ENCODE measurements at regions not wholly inside any gene's neighbourhood (a gene's known extent, or its start where the extent isn't known, plus 50 kb on each side); places are given as distances from the start of the nearest gene placed in this dataset.

DNA sequence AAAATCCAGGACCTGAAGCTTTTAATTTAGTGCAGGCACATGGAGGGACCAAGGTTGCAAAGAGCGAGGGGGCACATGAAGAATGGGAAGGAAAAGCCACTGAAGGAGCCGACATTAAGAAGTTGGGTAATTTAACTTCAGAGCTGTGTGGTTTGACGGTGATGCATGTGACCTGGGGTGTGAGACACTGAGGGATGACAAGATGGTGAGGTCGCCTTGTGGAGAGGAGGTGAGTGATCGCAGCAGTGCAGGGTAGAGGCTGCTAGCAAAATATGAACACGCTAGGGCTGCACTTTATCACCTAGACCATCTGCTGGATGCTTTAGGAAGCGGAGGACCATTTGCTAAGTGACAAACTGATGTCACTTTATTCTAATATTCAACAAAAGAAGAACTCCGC is 339.0 kb upstream of the KIF2A start:
- H3K36me3 ChIP-seq: no peaks in the 10 kb centered on the region
- no peaks in the 10 kb centered on the region for H3K27me3 ChIP-seq (ENCODE audit: low read depth)
- DNase-seq: no peak
- H3K9me3 ChIP-seq: no peaks in the 10 kb centered on the region
- no peak for ATAC-seq
- H3K4me1 ChIP-seq: peaks cover 14% of the 10 kb centered on the region
- TF ChIP-seq, protein P1, sequence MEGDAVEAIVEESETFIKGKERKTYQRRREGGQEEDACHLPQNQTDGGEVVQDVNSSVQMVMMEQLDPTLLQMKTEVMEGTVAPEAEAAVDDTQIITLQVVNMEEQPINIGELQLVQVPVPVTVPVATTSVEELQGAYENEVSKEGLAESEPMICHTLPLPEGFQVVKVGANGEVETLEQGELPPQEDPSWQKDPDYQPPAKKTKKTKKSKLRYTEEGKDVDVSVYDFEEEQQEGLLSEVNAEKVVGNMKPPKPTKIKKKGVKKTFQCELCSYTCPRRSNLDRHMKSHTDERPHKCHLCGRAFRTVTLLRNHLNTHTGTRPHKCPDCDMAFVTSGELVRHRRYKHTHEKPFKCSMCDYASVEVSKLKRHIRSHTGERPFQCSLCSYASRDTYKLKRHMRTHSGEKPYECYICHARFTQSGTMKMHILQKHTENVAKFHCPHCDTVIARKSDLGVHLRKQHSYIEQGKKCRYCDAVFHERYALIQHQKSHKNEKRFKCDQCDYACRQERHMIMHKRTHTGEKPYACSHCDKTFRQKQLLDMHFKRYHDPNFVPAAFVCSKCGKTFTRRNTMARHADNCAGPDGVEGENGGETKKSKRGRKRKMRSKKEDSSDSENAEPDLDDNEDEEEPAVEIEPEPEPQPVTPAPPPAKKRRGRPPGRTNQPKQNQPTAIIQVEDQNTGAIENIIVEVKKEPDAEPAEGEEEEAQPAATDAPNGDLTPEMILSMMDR (IDR thresholded peaks at IDR 0.05): no peak
- H3K27ac ChIP-seq: no peak overlapping the region
- intact Hi-C loops (cut with DNase I): no loop called here
- no peak overlapping the region for H3K4me3 ChIP-seq

DNA sequence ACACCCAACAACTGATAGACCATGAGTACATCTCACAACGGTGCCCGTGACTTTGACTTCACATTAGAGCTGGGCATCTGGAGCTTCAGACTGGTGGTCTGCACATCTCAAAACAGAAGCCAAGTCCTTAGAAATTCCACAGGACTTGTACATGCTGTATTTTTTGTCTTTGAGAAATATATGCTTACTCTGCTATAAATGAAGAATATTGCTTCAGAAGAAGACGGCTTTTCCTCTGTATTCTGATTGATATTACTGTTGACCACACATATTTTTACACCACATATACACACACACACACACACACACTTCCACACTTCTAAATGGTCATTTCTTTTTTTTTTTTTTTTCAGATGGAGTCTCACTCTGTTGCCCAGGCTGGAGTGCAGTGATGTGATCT is 338.3 kb upstream of the KIF2A start:
- H3K9me3 ChIP-seq: no peaks in the 10 kb centered on the region
- no peak for DNase-seq
- no peak for ATAC-seq
- no peak overlapping the region for H3K27ac ChIP-seq
- TF ChIP-seq, protein P1 (IDR thresholded peaks at IDR 0.05): no peak
- peaks cover 14% of the 10 kb centered on the region for H3K4me1 ChIP-seq
- no peaks in the 10 kb centered on the region for H3K36me3 ChIP-seq
- intact Hi-C loops (cut with DNase I): no loop called here
- H3K4me3 ChIP-seq: no peak overlapping the region
- no peaks in the 10 kb centered on the region for H3K27me3 ChIP-seq (ENCODE audit: low read depth)

DNA sequence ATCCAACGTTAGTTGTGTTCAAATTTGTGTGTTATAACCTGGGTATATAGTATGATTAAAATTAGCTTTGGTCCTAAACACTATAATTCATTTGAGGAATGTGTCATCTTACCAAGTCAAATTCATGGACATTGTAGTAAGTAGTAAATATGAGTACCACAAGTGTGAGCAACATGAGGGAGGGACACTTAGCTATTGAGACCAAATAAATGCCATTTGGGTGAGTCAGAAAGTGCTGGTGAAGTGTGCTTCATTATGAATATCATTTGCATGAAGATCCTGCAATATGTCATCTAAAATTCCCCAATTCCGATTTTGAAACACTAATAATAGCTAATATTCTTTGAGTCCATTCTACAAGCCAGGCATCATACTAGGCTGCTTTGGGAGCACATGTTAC is 336.7 kb upstream of the KIF2A start:
- no peak overlapping the region for H3K27ac ChIP-seq
- no peak overlapping the region for H3K4me3 ChIP-seq
- H3K36me3 ChIP-seq: no peaks in the 10 kb centered on the region
- no peaks in the 10 kb centered on the region for H3K27me3 ChIP-seq (ENCODE audit: low read depth)
- H3K9me3 ChIP-seq: no peaks in the 10 kb centered on the region
- intact Hi-C loops (cut with DNase I): no loop called here
- no peak for DNase-seq
- TF ChIP-seq, protein P1 (IDR thresholded peaks at IDR 0.05): no peak
- peaks cover 11% of the 10 kb centered on the region for H3K4me1 ChIP-seq
- ATAC-seq: no peak

DNA sequence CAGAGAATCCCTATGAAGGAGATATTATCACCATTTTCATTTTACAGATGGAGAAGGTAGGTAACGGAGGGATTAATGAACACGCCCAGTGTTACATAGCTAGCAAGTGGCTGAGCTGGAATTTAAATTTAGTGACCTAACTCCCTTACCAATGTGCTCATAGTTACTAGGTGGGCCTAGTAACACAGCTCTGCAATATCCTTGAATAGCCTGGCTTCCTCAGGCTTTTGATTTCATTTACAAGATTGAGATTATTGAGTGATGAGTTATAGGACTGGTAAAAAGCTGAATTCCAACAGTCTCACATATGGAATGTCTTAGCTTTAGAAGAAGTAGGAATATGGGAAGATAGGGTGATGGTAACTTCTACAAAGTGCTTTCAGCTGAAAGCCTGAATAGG is 336.3 kb upstream of the KIF2A start:
- Histone ChIP-seq H3K27ac (no peak overlapping the region), H3K4me1 (peaks cover 8% of the 10 kb centered on the region), H3K36me3 (no peaks in the 10 kb centered on the region), H3K27me3 (ENCODE audit: low read depth) (no peaks in the 10 kb centered on the region), H3K9me3 (no peaks in the 10 kb centered on the region), H3K4me3 (no peak overlapping the region)
- no peak for DNase-seq
- no peak for ATAC-seq
- intact Hi-C loops (cut with DNase I): no loop called here
- TF ChIP-seq, protein P1 (IDR thresholded peaks at IDR 0.05): no peak

DNA sequence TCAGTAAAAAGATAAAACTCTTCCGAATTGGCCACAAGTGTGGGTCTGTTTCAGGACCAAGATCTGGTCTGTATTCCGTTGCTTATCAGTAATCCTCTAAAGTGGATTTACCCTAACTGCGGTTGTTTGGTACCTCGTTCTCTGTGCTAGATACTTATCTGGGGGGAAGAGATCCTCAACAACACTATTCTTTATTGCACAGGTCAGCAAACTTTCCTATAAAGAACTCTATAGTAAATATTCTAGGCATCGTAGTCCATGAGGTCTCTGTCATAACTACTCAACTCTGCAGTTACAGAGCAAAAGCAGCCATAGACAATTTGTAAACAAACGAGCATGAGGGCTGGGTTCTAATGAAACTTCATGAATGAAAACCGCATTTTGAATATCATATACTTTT is 335.8 kb upstream of the KIF2A start:
- TF ChIP-seq, protein P1 (IDR thresholded peaks at IDR 0.05): no peak
- Histone ChIP-seq H3K36me3 (no peaks in the 10 kb centered on the region), H3K27me3 (ENCODE audit: low read depth) (no peaks in the 10 kb centered on the region), H3K4me1 (peaks cover 4% of the 10 kb centered on the region), H3K27ac (no peak overlapping the region), H3K4me3 (no peak overlapping the region), H3K9me3 (no peaks in the 10 kb centered on the region)
- intact Hi-C loops (cut with DNase I): no loop called here
- DNase-seq (no peak), ATAC-seq (no peak)

DNA sequence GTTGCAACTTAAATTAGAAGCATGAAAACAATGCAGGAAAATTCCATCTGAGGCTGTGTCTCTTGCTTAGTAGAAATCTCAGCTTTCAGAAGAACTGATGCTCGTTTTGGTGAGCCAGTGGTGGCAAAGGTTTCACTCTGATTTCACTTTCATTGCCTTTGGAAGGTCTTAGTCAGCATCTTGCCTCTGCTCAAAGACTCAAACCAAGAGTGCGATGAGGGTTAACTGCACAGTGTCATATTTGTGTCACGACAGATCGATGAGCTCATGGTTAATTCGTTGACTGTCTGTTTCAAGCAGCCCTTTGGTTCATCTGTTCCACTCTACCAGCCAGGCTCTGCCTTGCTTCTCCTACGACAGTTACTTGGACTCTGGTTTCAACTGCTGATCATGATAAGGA is 331.3 kb upstream of the KIF2A start:
- Histone ChIP-seq H3K27me3 (ENCODE audit: low read depth) (no peaks in the 10 kb centered on the region), H3K36me3 (no peaks in the 10 kb centered on the region), H3K27ac (no peak overlapping the region), H3K9me3 (no peaks in the 10 kb centered on the region), H3K4me3 (no peak overlapping the region), H3K4me1 (no peaks in the 10 kb centered on the region)
- ATAC-seq (no peak), DNase-seq (no peak)
- TF ChIP-seq, protein P1 (IDR thresholded peaks at IDR 0.05): no peak
- intact Hi-C loops (cut with DNase I): no loop called here

Measured in lower lobe of right lung (tissue), 2 donors.